OCI-LY3 (cell line): ENCODE measurements at regions not wholly inside any gene's neighbourhood (a gene's known extent, or its start where the extent isn't known, plus 50 kb on each side); places are given as distances from the start of the nearest gene placed in this dataset.

ENCODE experiments used
- CTCF ChIP-seq: fragments of 200-600, 300-600 bp; sonication (generic); IDR thresholded peaks from 2 replicates; pipeline ENCODE4 v1.5.1; 2014; ENCODE audit warnings: antibody characterized with exemption, low read length, low read depth
- EZH2phosphoT487 ChIP-seq: fragments of 200-600 bp; shearing (Covaris generic); IDR thresholded peaks from 2 replicates; pipeline ENCODE4 v1.6.1; 2018; ENCODE audit warnings: antibody characterized with exemption, mixed run types, low read depth

GRCh38 chr1:193308438-193308837, 122.0 kb upstream of the B3GALT2 start:
- TF ChIP-seq CTCF, result no peak
- TF ChIP-seq EZH2phosphoT487, result no peak
